Right lobe of liver (tissue), 6 donors: ENCODE measurements at regions not wholly inside any gene's neighbourhood (a gene's known extent, or its start where the extent isn't known, plus 50 kb on each side); places are given as distances from the start of the nearest gene placed in this dataset.

Experiments
- ATAC-seq, 4 donors: fragments of 200-7000 bp; cut with Tn5 transposase; one replicate each; pipeline ENCODE4 v1.9.1; 2020; ENCODE audit warnings: mild to moderate bottlenecking in 4 of 4, moderate library complexity in 4 of 4
- DNase-seq, 3 donors: peaks; one replicate each; pipeline ENCODE4 v3.0.0-alpha.2; 2020
- H3K27ac ChIP-seq, 3 donors: fragments of 200-600 bp; one replicate each; pipeline ENCODE4 v1.8.0; 2022
- H3K27me3 ChIP-seq, 2 donors: fragments of 200-600 bp; one replicate each; pipeline ENCODE4 v1.8.0; 2022
- H3K36me3 ChIP-seq, 4 donors: fragments of 200-600 bp; sonication (generic) in 1 of 4; one replicate each; pipeline versions ENCODE4 v1.5.1 to v1.8.0; 2017 to 2022; ENCODE audit warnings: control low read depth in 1 of 4
- H3K4me1 ChIP-seq, 4 donors: fragments of 200-600 bp; sonication (generic) in 1 of 4; one replicate each; pipeline versions ENCODE4 v1.5.1 to v1.8.0; 2017 to 2022; ENCODE audit warnings: control low read depth in 1 of 4
- H3K4me3 ChIP-seq, 3 donors: fragments of 200-600 bp; one replicate each; pipeline ENCODE4 v1.8.0; 2022
- H3K9me3 ChIP-seq, 4 donors: fragments of 200-600 bp; sonication (generic) in 1 of 4; one replicate each; pipeline versions ENCODE4 v1.5.1 to v1.8.0; 2017 to 2022; ENCODE audit warnings: control low read depth in 1 of 4
- POLR2A ChIP-seq: fragments of 450-650 bp; IDR thresholded peaks from one replicate; pipeline ENCODE4 v1.6.1; 2017; ENCODE audit warnings: antibody characterized with exemption, mild to moderate bottlenecking
- WGBS: methylation state at CpG from one replicate; pipeline ENCODE4 v1.1.6; 2018; ENCODE audit warnings: low coverage, low lambda C conversion rate; ENCODE audit not compliant: insufficient coverage; ENCODE audit errors: missing lambda C conversion rate; 5-methylcytosine and 5-hydroxymethylcytosine counted together
- intact Hi-C, 2 donors: fragments of 100-400 bp; cut with DNase I; formaldehyde crosslinking; loops; one replicate each; pipeline versions ENCODE4 v1.11.2 to v1.14.1; 2022
- TF ChIP-seq, protein P1 (sequence below), 4 donors: fragments of 200-600 bp in 3 of 4; fragments of 450-650 bp in 1 of 4; IDR thresholded peaks; one replicate each; pipeline versions ENCODE4 v1.5.1 to v1.8.0; 2016 to 2022; ENCODE audit warnings: antibody characterized with exemption in 4 of 4, mild to moderate bottlenecking in 2 of 4
- donor health status: DM: no; HTN: yes; CAD: no.
- donor health status: DM: no; HTN: no; CAD: no.
- donor health status: DM: no; HTN: no; CAD: no.
- donor health status: DM: no; HTN: yes; CAD: no.
- donor health status: DM: no; HTN: yes; CAD: no.

DNA sequence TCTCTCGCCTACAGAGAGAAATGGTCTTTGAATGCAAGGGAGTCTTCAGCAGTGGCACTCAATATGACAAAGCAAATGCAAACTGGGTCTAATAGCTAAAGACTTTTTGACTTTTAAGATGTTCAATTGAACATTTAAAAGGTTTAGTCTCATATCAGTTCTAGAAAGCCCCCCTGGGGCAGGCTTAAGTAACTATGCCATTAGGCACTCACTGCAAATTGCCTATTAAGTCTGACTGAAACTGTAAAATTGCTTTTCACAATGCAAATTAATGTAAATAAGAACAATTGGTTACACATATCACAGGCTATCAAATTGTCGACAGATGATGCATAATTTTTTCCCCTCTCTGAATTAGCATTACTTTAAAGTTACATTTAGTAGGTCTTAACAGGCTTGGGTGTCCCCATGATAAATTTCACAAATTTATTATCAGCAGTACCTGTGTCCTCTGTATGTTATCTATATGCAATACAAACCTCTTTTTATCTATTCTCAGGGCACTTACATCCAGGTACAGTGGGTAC lies 329.1 kb downstream of the LRRIQ3 start:
- no peak overlapping the region for H3K27ac ChIP-seq
- no peak for TF ChIP-seq POLR2A
- TF ChIP-seq, protein P1, sequence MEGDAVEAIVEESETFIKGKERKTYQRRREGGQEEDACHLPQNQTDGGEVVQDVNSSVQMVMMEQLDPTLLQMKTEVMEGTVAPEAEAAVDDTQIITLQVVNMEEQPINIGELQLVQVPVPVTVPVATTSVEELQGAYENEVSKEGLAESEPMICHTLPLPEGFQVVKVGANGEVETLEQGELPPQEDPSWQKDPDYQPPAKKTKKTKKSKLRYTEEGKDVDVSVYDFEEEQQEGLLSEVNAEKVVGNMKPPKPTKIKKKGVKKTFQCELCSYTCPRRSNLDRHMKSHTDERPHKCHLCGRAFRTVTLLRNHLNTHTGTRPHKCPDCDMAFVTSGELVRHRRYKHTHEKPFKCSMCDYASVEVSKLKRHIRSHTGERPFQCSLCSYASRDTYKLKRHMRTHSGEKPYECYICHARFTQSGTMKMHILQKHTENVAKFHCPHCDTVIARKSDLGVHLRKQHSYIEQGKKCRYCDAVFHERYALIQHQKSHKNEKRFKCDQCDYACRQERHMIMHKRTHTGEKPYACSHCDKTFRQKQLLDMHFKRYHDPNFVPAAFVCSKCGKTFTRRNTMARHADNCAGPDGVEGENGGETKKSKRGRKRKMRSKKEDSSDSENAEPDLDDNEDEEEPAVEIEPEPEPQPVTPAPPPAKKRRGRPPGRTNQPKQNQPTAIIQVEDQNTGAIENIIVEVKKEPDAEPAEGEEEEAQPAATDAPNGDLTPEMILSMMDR (IDR thresholded peaks at IDR 0.05) = no peak
- no peaks in the 10 kb centered on the region for H3K36me3 ChIP-seq
- no peaks in the 10 kb centered on the region for H3K27me3 ChIP-seq
- 82% methylated on average over 2 of the region's 2 CpGs for WGBS
- H3K4me1 ChIP-seq = no peaks in the 10 kb centered on the region
- intact Hi-C loops = no loop called here
- ATAC-seq (no peak), DNase-seq (no peak)
- no peak overlapping the region for H3K4me3 ChIP-seq
- no peaks in the 10 kb centered on the region for H3K9me3 ChIP-seq

DNA sequence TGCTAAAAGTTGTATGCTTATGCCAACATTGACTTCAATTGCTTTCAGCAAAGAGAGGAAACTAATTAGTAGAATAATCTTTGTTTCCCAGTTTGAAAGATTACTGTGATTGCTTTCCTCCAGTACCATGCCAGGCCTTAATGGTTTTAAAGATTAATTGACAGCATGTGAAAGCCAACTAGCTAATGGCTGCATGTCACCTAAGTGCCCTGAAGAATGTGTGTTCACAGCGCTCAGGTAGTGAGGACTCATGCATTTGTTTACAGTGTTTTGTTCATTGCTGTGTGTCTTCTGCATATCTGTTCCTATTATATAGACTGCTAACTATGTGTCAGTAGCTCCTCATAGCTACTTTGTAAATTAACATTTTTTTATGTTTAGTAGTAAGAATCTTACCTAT lies 335.6 kb downstream of the LRRIQ3 start:
- H3K9me3 ChIP-seq = no peaks in the 10 kb centered on the region
- H3K27ac ChIP-seq = no peak overlapping the region
- no peak for DNase-seq
- no peak overlapping the region for H3K4me3 ChIP-seq
- no peaks in the 10 kb centered on the region for H3K36me3 ChIP-seq
- 44% methylated on average over 1 of the region's 1 CpG for WGBS
- no peak for ATAC-seq
- no peaks in the 10 kb centered on the region for H3K27me3 ChIP-seq
- no peaks in the 10 kb centered on the region for H3K4me1 ChIP-seq
- intact Hi-C loops = no loop called here
- TF ChIP-seq, protein P1 (IDR thresholded peaks at IDR 0.05) = no peak
- TF ChIP-seq POLR2A = no peak

DNA sequence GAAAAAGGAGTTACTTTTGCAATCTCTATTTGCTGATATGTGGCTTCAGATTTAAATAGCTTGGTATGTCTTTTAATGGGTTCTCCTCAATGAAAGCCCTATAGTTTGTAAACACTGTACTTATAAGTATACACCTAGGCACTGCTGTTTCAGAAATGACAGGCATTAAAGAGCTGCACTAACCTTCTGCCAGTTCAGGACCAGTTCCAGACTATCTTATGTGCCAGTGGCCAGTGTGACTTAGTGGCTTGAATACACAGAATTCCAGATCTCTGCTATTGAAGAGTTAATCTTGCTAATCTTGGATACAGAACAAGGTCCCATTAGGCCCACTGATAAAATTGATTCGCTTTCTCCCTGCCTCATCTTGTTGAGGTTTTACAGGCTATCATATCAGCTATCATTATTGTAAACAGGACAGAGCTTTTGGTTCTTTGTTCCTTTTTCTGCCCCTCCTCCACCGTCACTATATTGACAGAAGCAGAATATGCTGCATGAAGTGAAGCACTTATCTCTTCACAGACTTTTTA lies 337.5 kb downstream of the LRRIQ3 start:
- no peak for TF ChIP-seq POLR2A
- TF ChIP-seq, protein P1 (IDR thresholded peaks at IDR 0.05) = no peak
- H3K27ac ChIP-seq = no peak overlapping the region
- 18% methylated on average over 2 of the region's 2 CpGs for WGBS
- ATAC-seq = no peak
- H3K9me3 ChIP-seq = no peaks in the 10 kb centered on the region
- no peaks in the 10 kb centered on the region for H3K4me1 ChIP-seq
- no peaks in the 10 kb centered on the region for H3K27me3 ChIP-seq
- H3K36me3 ChIP-seq = no peaks in the 10 kb centered on the region
- DNase-seq = no peak
- intact Hi-C loops = no loop called here
- H3K4me3 ChIP-seq = no peak overlapping the region

DNA sequence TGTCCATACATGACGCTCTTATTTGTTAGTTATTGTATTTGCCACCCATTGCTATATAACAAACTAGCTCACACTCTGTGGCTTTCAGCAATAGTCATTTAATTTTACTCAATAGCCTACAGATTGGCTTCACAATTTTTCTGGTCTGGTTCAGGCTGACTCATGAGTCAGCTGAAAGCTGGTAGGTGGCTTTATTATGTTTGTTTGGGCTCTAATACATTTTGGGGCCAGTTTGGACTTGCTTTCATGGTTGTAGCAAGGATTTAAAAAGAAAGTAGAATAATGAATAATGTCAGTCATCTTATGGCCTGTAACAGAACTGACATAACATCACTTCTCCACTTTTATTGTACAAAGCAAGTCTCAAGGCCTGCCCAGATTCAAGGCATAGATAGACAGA lies 338.7 kb downstream of the LRRIQ3 start:
- Histone ChIP-seq H3K27me3 (no peaks in the 10 kb centered on the region), H3K36me3 (no peaks in the 10 kb centered on the region), H3K4me3 (no peak overlapping the region), H3K4me1 (no peaks in the 10 kb centered on the region), H3K9me3 (no peaks in the 10 kb centered on the region), H3K27ac (no peak overlapping the region)
- DNase-seq = no peak
- WGBS = no CpG with 5 or more reads among the region's 1 CpG
- intact Hi-C loops = no loop called here
- ATAC-seq = no peak
- no peak for TF ChIP-seq POLR2A
- TF ChIP-seq, protein P1 (IDR thresholded peaks at IDR 0.05) = no peak

DNA sequence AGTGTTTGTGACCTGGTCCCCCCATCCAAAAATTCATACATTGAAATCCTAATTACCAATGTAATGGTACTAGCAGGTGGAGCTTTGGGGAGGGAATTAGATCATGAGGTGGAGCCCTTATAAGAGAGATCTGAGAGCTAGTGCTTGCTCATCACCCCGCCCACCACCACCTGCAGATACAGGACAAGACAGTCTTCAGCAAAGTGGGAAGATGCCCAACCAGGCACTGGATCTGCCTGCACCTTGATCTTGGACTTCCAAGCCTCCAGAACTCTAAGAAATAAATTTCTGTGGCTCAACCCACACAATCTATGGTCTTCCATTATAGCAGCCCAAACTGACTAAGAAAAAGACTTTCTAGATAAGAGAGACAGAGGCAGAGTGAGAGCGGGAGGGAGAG lies 343.4 kb downstream of the LRRIQ3 start:
- no peak overlapping the region for H3K4me3 ChIP-seq
- TF ChIP-seq, protein P1 (IDR thresholded peaks at IDR 0.05) = no peak
- no peak for TF ChIP-seq POLR2A
- no peaks in the 10 kb centered on the region for H3K27me3 ChIP-seq
- no peaks in the 10 kb centered on the region for H3K36me3 ChIP-seq
- H3K9me3 ChIP-seq = no peaks in the 10 kb centered on the region
- H3K27ac ChIP-seq = no peak overlapping the region
- intact Hi-C loops = no loop called here
- H3K4me1 ChIP-seq = no peaks in the 10 kb centered on the region
- ATAC-seq (no peak), DNase-seq (no peak)
- 40% methylated on average over 2 of the region's 2 CpGs for whole genome bisulfite sequencing
